GM18498 (cell line): ENCODE measurements at regions not wholly inside any gene's neighbourhood (a gene's known extent, or its start where the extent isn't known, plus 50 kb on each side); places are given as distances from the start of the nearest gene placed in this dataset.

Experiments used
- ATAC-seq: cut with Tn5 transposase; IDR thresholded peaks from one replicate; pipeline ENCODE4 v1.9.1; 2021; ENCODE audit warnings: mild to moderate bottlenecking, moderate library complexity; ENCODE audit not compliant: unreplicated experiment

DNA sequence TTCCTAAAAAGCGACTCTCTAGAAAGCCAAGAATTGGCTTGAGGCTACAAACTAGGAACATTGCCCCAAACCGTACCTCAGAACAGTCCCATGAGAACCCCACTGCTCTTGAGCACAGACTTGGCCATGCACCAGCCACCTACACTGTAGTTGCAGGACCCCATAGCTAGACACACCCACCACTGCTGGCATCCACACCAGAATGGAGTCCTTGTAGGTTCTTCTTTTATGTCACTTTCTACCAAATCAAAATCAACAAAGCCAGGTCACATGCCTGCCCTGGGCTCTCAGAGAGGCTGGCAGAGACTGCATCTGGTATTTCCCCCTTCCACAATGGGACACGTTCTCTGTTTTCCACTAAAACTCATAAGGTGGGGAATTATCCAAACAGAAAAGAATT lies 290.5 kb downstream of the SHOX2 start:
- ATAC-seq = no peak

DNA sequence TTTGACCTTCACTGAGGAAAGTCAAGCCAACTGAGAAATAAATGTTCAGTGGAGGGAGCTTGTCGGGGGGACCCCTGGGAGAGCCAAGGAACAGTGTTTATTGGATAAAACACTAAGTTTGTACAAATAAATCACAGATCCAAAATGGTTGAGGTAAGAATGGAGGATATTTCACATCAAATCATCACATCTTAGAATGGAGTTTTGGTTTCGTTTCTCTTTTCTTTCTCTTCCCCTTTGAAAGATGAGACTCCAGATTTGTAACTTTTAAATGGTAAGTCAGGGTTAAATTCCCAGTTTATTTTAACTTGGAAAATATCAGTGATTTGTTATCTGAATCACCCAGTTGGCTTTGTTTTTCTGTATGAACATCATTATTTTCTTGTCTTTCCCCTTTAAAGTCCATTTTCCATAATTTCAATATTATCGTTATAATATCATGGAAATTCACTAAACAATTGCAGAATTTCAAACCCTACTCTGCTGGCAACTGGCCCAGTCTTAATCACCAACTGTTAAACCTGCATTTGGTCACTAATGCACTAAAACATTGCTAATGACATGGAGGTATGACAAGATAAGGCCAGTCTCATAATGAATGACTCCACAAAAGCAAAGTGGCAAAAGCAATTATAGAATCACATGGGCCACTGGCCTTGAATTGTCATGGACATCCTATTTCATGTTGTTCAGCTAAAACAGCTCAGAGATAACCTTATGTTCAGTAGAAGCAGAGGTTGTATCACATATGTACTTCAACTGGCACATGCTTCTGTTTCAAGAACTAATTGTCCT lies 295.1 kb downstream of the SHOX2 start:
- no peak for ATAC-seq

DNA sequence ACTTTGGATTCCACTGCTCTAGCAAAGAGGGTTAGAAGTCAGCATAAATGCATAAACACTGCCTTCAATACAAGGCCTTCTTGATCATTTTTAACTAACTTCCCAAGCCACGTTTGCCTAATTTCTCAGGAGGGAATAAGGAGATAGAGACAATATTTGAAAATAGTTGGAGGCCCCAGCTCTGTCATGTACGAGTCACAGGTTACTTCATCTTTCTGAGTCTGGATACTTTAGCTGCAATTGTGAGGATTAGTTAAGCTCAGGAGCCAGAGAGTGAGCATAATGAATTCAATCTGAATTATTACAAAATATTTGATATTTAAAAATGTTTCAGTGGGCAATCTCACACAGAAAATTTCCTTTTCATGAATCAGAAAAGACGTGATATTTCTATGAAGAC lies 298.9 kb downstream of the SHOX2 start:
- no peak for ATAC-seq

GRCh38 chr3:157805538-157805937 lies 300.7 kb downstream of the SHOX2 start:
- ATAC-seq = no peak

DNA sequence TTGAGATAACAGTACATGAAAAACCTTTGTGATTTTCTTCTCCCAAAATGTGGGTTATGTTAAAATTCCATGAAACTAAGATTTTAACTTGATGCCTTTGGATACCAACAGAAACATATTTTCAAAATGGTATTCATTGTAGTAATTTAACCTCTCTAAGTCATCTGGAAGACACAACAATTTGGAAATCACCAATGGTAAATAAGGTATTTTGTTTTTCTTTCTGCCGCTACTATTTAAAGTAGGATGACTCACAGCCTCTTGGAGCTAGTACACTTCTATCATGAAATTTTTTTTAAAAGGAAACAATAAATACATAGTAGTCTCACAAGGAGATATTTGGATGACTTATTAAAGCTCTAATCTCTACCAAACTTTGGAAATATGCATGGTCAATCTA lies 291.6 kb upstream of the VEPH1 start:
- ATAC-seq = no peak

DNA sequence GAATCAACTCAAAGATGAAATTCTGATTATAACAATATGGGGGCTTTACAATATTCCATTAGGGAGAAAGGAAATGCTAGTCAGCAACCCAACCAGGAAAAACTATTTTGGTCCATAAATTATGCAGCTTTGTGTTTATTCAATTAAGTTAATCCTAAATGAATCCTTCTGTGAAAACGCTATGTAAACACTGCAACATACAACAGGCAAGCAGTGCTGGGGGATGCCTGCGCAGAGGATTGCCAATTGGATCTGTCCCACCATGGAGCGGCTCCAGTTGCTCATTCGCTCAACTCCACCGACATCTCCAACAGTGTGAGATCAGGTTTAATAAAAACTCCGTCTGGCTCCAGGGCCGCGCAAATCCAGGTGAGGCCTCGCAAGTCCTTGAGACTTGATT lies 290.5 kb upstream of the VEPH1 start:
- no peak for ATAC-seq

DNA sequence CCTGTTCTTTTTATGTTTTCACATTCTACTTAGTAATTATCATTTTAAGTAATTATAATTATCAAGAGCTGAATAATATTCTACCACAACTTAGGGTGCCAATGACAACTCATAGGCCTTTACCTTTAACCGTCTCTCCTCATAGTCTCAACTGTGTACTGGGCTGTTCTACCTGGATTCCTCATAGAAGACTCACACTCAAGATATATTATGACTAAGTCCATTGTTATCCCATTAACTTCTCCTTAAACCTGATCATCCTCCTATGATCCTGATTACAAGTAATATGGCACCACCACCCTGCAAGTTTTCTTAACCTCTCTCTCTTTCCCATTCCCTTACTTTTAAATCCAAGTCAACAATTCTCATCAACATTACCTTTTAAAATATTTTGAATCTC lies 285.9 kb upstream of the VEPH1 start:
- ATAC-seq = no peak

DNA sequence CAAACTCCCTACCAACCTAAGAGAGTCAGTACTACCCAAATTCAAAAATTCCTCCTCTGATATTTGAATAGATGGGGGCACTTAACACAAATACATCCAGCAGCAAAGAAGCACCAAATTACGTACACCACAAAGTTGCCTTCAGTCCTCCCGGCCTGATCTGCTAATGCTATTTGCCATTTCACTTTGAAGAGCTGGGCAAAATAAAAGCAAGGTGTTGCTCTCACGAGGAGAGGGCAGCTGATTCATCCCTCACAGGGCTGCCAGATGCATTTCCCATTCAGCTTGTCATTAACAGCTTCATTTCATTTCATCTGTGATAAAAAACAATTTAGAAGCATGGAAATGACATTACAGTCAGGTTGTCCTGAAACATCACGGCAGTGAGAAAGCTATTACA lies 283.4 kb upstream of the VEPH1 start:
- no peak for ATAC-seq

GRCh38 chr3:157786211-157786610 lies 283.0 kb upstream of the VEPH1 start:
- ATAC-seq = no peak

- no peak for ATAC-seq
Observed at GRCh38 chr3:157785102-157785826, 282.0 kb upstream of the VEPH1 start.

DNA sequence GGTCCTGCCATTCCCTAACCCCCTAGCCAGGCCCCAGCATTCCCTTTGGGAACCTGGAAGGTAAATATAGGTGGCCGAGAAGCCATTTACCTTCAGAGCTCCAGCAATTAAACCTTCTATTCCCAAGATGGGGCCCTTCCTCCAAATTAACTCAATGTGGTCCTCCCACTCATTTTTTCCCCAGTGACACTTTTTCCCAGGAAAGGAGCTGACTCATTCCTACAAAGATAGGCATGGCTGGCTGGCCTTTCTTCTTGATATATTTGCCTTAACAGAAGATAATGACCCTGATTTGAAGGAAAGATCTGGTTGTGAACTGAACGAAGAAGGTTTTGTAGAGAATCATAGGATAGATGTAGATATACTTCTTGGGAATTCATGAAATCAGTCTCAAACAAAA lies 279.0 kb upstream of the VEPH1 start:
- no peak for ATAC-seq

DNA sequence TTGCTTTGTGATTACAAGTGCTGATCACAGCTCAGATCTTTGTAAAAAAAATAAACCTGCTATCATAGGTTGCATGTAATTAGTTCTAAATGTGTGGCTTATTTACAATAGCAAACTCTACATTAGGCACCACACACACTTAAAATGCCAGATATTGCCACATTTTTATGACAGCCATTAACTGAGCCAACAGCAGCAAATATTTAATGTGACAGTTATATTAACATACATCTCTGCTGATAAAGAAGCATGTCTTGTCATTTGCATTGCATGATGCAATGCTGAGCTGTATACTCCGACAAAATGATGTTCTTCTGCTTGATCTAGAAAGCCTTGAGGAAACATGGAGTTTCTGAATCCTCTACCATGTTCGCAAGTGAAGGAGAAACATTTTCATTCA lies 273.6 kb upstream of the VEPH1 start:
- no peak for ATAC-seq

DNA sequence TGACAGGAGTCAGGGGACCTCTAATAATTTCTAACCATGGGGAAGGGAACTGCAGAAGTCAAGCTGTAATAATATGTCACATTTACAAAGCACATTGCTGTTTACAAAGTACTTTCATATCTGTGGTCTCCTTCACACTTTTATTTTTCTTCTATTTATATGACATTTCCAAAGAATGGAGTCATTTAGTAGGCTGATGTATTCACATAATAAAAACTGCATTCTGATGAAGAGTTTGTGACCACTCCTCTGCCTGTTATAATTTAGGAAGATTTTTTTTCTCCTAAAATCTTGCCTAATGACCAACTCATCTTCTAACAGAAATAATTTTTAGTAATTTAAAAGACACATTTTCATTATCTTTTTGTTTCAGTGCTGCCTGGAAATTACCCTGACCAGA lies 272.2 kb upstream of the VEPH1 start:
- ATAC-seq = no peak

- no peak for ATAC-seq
Observed at GRCh38 chr3:157769378-157769777, 266.2 kb upstream of the VEPH1 start.

DNA sequence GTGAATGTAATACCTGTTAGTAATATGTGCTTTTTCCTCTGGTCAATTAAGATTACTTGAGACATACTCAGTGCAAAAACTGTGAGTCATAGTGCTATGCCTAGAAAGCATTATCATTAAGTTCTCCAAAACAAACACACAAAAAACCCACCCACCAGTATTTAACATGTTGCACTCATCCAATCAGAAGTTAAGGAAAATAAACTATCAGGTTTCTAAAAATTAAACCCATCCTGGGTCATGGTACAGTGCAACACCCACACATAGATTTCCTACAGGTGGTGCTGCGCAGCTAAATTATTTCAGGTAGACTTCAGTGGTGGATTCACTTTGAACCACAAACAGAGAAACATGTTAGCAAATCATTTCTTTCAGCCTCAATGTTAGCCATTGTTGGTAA lies 264.4 kb upstream of the VEPH1 start:
- ATAC-seq = no peak

DNA sequence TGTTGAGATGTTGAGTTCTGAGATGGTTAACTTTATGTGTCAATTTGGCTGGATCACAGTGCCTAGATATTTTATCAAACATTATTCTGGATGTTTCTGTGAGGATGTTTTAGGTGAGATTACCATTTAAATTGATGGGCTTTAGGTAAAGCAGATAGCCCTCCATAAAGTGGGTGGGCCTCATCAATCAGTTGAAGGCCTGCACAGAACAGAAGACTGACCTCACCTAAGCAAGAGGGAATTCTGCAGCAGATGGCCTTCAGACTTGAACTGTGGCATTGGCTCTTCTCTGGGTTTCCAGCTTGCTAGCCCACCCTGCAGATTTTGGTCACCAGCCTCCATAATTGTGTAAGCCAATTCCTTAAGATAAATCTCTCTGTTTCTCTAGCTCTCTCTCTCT lies 260.4 kb upstream of the VEPH1 start:
- ATAC-seq = no peak

DNA sequence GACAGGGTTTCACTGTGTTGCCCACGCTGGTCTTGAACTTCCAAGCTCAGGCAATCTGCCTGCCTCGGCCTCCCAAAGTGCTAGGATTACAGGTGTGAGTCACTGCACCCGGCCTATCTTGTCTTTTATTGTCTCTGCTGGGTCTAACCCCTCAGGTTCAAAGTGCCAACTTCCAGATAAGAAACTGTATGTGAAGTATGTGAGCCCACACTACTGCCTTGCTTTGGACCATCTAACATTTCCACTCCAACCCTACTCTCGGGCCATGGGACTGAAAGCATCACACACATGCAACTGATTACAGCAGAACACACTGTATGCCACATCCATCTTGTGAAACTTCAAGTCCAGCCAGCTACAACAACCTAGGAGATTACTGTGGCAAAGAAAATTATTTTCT lies 256.1 kb upstream of the VEPH1 start:
- no peak for ATAC-seq

DNA sequence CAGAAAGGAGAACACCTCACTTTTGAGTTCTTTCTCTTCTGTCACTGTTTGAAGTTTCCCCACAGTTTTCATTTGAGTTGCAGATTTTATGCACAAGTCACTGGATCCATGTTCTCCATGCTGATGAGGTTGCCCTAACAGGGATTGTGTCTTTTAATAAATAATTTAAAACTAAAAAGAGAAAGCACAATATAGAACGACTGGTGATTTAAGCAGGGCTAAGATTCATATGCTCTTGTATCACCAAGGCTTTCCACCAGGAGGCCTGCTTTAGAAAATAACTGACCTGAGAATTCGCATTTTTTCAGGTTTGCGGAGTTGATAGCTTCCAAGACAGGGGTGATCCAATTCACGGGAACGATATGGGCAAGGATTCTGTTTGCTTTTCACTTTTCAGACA lies 252.0 kb upstream of the VEPH1 start:
- no peak for ATAC-seq

GRCh38 chr3:157754451-157754850 lies 251.2 kb upstream of the VEPH1 start:
- no peak for ATAC-seq

DNA sequence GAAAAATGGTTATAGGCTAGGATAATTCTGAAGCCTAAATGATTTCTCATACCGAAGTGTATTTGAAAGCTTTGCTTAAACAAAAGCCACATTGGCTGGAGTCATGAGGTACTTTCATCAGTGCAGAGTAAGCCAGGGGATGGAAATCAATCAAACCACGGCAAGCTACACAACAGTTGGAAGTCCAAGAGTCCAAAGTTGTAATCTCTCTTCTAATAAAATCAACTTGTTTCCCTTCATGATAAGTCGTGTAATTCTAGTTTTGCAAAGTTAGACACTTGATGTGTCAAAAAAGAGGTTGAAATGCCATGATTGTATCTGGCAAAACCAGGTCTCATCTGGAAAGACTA lies 250.5 kb upstream of the VEPH1 start:
- no peak for ATAC-seq

- ATAC-seq = no peak
Observed at GRCh38 chr3:157752956-157753786, 250.0 kb upstream of the VEPH1 start.

- ATAC-seq = no peak
Observed at GRCh38 chr3:157752554-157752953, 249.3 kb upstream of the VEPH1 start.
